ENCODE measurements at regions not wholly inside any gene's neighbourhood (a gene's known extent, or its start where the extent isn't known, plus 50 kb on each side); places are given as distances from the start of the nearest gene placed in this dataset.

DNA sequence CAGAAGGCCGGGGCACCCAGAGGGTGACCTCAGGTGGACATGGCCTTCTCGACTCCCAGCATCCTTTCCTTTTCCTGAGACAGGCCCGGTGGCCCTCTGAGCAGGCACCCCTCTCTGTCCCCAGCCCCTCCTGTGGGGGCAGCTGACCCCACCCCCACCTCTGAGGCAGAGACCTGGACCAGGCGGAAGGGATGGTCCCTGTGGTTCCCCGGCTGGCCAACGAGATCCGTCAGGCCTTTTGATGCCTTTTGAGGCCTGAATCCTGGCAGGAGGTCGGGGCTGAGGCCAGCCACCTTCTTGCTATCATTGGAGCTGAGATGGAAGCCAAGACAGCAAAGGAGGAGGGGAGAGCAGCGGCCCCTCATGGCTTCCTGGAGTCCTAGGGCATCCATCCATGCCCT is 50.2 kb upstream of the ACTRT2 start:
- DNase-seq (ENCODE audit: low read depth), result no peak
